AG04449 (cell line): ENCODE measurements at regions not wholly inside any gene's neighbourhood (a gene's known extent, or its start where the extent isn't known, plus 50 kb on each side); places are given as distances from the start of the nearest gene placed in this dataset.

Source experiments
- CTCF ChIA-PET: fragments of 350-600 bp; formaldehyde crosslinking; extraction: SDS; loops from one replicate; lab custom pipeline; 2021; ENCODE audit warnings: antibody characterized with exemption; lab: Yijun Ruan, JAX
- POLR2A ChIA-PET: fragments of 400-600, 350-600 bp; formaldehyde crosslinking; extraction: SDS; loops from one replicate; lab custom pipeline; 2020; ENCODE audit warnings: antibody characterized with exemption, inconsistent platforms; lab: Yijun Ruan, JAX
- DNase-seq: peaks from one replicate; pipeline ENCODE4 v3.0.0-alpha.2; 2010; ENCODE audit warnings: low read depth, low spot score
- H3K4me3 ChIP-seq: 2 replicates; pipeline ENCODE4 v1.5.1; 2011; ENCODE audit warnings: low read depth, mild to moderate bottlenecking, control low read depth, low read length
- TF ChIP-seq, protein P1 (sequence below): IDR thresholded peaks from one replicate; pipeline ENCODE4 v1.5.1; 2011; ENCODE audit warnings: mild to moderate bottlenecking, moderate library complexity, low read length, control low read depth, inconsistent platforms; ENCODE audit not compliant: insufficient read depth; ENCODE audit errors: missing control alignments

DNA sequence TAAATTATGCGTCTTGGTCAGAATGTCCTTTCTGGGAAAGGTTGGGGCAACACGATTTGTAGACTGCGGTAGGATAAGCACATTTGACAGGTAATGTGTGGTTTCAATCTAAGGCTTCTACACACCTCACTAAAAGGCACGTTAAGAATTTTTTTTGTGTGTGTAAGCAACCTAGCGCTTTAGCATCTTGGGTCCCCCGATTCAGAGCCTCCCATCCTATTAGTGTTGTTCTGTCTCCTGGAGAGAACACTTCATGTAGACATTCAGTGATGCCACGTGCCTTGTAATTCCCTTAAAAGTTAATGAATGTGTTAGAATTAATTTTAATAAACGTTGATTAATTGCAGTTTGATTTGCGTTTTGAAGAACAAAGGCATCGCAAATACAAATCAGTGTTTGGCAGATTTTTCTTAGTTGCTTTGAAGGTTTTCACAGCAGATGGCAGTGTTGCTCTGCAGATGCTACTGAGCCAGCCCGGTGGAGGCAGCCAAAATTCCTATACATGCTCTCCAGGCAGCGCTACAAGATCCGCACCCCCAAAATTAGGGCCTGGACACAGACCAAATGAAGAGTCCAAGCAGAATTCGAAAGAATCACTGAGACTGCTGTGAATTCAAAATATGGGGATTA is 63.5 kb downstream of the OTOL1 start:
- DNase-seq: no peak

DNA sequence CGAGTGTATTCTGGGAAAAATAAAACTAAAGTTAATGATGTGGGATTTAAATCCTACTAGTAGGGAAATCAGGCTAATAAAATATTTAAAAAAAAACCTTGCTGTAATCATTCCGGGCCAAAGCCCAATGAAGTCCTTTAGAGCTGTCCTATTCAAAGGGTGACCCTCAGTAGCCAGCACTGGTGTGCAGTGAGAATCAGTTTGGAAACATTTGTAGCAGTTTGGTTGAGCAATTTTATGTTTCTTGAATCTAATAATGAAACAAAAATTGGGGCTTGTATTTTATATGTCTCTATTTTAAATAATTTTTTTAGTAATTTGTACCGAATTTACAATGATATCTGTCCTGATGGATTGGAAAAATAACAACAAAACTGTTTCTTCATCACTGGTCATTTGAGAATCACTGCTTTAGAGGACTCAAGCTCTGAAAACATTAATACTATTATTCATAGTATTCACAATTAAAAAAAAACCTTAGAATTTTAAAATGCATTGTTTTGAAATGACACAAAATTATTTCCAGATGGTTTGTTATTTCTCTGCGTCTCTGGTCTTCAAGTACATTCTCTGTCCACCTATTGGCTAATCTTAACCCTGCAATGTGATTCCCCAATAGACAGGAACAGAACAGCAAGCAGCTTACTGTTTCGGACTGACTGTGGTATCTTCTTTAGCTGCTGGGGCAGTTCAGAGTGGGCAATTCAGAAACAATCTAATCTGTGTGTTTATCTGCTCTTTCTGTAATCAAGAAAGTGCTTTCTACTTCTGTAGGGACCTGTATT is 71.2 kb downstream of the OTOL1 start:
- TF ChIP-seq, protein P1, sequence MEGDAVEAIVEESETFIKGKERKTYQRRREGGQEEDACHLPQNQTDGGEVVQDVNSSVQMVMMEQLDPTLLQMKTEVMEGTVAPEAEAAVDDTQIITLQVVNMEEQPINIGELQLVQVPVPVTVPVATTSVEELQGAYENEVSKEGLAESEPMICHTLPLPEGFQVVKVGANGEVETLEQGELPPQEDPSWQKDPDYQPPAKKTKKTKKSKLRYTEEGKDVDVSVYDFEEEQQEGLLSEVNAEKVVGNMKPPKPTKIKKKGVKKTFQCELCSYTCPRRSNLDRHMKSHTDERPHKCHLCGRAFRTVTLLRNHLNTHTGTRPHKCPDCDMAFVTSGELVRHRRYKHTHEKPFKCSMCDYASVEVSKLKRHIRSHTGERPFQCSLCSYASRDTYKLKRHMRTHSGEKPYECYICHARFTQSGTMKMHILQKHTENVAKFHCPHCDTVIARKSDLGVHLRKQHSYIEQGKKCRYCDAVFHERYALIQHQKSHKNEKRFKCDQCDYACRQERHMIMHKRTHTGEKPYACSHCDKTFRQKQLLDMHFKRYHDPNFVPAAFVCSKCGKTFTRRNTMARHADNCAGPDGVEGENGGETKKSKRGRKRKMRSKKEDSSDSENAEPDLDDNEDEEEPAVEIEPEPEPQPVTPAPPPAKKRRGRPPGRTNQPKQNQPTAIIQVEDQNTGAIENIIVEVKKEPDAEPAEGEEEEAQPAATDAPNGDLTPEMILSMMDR: no peak
- no peak overlapping the region for H3K4me3 ChIP-seq
- DNase-seq: no peak
- ChIA-PET CTCF (no interaction called here), POLR2A (no interaction called here)

More for the DNA sequence above, 63.5 kb downstream of the OTOL1 start:
- TF ChIP-seq, protein P1: peak; percentile 44
- H3K4me3 ChIP-seq: no peak overlapping the region
- POLR2A ChIA-PET: no interaction called here
- CTCF ChIA-PET: no interaction called here

DNA sequence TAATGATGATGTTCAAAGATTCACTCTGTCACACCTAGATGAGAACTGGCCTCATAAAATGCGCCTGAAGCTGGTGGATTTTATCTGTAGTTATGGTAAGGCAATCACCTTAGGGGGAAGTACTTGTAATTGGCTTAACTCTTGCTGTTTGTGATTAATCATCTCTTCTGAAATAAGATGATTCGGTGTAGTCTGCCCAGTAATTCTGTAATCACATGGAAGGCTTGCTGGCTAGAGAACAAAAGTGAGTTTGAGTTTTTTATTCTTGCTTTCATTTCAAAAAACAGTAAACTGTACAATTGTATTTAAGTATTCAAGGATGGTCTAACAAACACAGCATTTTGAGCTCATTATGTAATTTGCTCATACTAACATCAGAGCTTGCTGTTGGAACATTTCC is 72.1 kb downstream of the OTOL1 start:
- ChIA-PET POLR2A (no interaction called here), CTCF (no interaction called here)
- TF ChIP-seq, protein P1: no peak
- H3K4me3 ChIP-seq: no peak overlapping the region
- DNase-seq: no peak

DNA sequence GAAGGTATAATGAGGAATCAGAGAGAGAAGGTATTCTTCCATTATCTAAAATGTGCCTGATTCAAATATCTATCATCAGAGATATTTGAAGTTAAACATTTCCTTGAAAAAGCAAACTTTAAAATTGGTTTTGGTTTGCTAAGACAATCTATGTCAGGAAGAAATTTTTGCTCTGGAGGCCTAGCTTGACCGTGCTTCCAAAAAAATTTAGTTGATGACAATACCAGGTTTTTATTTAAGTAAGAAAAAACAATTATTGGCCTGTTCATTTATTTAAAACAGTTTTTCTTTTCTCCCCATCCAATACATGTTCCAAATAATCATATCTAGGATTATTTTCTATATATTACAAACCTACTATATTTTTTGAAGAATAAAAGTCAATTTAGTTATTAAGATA is 75.3 kb downstream of the OTOL1 start:
- TF ChIP-seq, protein P1: no peak
- ChIA-PET CTCF (no interaction called here), POLR2A (no interaction called here)
- no peak for DNase-seq
- no peak overlapping the region for H3K4me3 ChIP-seq

DNA sequence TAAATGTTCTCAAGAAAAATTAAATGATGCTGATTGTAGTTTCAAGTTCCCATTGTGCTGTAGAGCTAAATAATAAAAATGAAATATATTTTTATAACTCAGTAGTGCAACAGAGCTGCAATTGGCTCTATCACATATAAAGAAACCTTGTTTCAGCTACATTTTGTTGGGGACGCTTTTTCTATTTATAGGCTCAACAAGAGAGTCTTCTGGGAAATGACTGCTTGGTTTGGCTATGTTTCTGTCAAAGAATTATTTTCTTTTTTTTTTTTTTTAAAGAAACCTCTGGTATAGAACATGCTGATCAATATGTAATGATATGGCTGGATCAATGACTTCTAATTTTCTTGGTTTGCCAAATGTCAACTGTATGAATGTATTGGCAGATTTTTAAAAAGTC is 76.5 kb downstream of the OTOL1 start:
- ChIA-PET CTCF (no interaction called here), POLR2A (no interaction called here)
- TF ChIP-seq, protein P1: no peak
- H3K4me3 ChIP-seq: no peak overlapping the region
- no peak for DNase-seq

DNA sequence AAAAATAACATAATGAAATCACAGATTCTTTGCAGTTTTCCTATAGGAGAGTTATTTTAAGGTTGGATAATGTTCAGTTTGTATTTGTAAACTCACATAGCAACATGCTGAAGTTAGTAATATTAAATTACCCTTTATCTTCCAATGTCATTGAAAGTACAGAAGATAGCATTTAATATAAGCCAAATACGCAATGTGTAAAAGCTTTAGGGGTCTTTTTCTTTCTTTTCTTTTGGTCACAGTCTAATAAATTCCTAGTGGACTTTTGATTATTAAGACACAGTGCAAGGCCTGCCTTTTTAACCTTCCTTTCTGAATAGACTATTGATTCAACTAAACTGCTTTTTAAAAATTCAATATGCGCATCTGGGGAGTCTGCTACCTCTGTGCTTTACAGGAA is 79.3 kb downstream of the OTOL1 start:
- CTCF ChIA-PET: no interaction called here
- no peak for DNase-seq

More for the DNA sequence above, 79.3 kb downstream of the OTOL1 start:
- TF ChIP-seq, protein P1: no peak
- POLR2A ChIA-PET: no interaction called here
- H3K4me3 ChIP-seq: no peak overlapping the region
